ENCODE measurements at regions not wholly inside any gene's neighbourhood (a gene's known extent, or its start where the extent isn't known, plus 50 kb on each side); places are given as distances from the start of the nearest gene placed in this dataset.

GRCh38 chr6:148682990-148683389, 63.8 kb upstream of the UST start:
- TF ChIP-seq CTCF (IDR thresholded peaks at IDR 0.05) = no peak
- no peak for TF ChIP-seq POLR2A (IDR thresholded peaks at IDR 0.05)

Data from uterus (tissue), 2 donors.